ENCODE measurements at regions not wholly inside any gene's neighbourhood (a gene's known extent, or its start where the extent isn't known, plus 50 kb on each side); places are given as distances from the start of the nearest gene placed in this dataset.

- no peak for TF ChIP-seq CTCF (IDR thresholded peaks at IDR 0.05; ENCODE audit: partially characterized antibody, unreplicated experiment)
- H3K4me3 Mint-ChIP-seq (ENCODE audit: unreplicated experiment), result no peak overlapping the region
- no peak for DNase-seq
- H3K36me3 Mint-ChIP-seq (ENCODE audit: unreplicated experiment), result no peaks in the 10 kb centered on the region
- H3K27me3 Mint-ChIP-seq (ENCODE audit: unreplicated experiment), result peaks cover 4% of the 10 kb centered on the region
- H3K9me3 Mint-ChIP-seq (ENCODE audit: unreplicated experiment), result peaks cover 2% of the 10 kb centered on the region
- no peak overlapping the region for H3K27ac Mint-ChIP-seq (ENCODE audit: unreplicated experiment)
- H3K4me1 Mint-ChIP-seq (ENCODE audit: low read depth, unreplicated experiment), result no peaks in the 10 kb centered on the region
Measured at GRCh38 chrX:97806238-97806637, 922.5 kb downstream of the RPA4 start.

GRCh38 chrX:97806946-97807345, 923.2 kb downstream of the RPA4 start:
- peaks cover 2% of the 10 kb centered on the region for H3K9me3 Mint-ChIP-seq (ENCODE audit: unreplicated experiment)
- H3K27me3 Mint-ChIP-seq (ENCODE audit: unreplicated experiment), result peaks cover 2% of the 10 kb centered on the region
- TF ChIP-seq CTCF (IDR thresholded peaks at IDR 0.05; ENCODE audit: partially characterized antibody, unreplicated experiment), result no peak
- no peaks in the 10 kb centered on the region for H3K36me3 Mint-ChIP-seq (ENCODE audit: unreplicated experiment)
- no peak for DNase-seq
- H3K27ac Mint-ChIP-seq (ENCODE audit: unreplicated experiment), result no peak overlapping the region
- no peak overlapping the region for H3K4me3 Mint-ChIP-seq (ENCODE audit: unreplicated experiment)
- H3K4me1 Mint-ChIP-seq (ENCODE audit: low read depth, unreplicated experiment), result no peaks in the 10 kb centered on the region

- Mint-ChIP-seq H3K4me3 (ENCODE audit: unreplicated experiment) (no peak overlapping the region), H3K27ac (ENCODE audit: unreplicated experiment) (no peak overlapping the region), H3K27me3 (ENCODE audit: unreplicated experiment) (no peaks in the 10 kb centered on the region), H3K4me1 (ENCODE audit: low read depth, unreplicated experiment) (no peaks in the 10 kb centered on the region), H3K9me3 (ENCODE audit: unreplicated experiment) (no peaks in the 10 kb centered on the region), H3K36me3 (ENCODE audit: unreplicated experiment) (no peaks in the 10 kb centered on the region)
- no peak for TF ChIP-seq CTCF (IDR thresholded peaks at IDR 0.05; ENCODE audit: partially characterized antibody, unreplicated experiment)
- DNase-seq, result no peak
Measured at GRCh38 chrX:97820170-97820569, 936.5 kb downstream of the RPA4 start.

- Mint-ChIP-seq H3K9me3 (ENCODE audit: unreplicated experiment) (no peaks in the 10 kb centered on the region), H3K36me3 (ENCODE audit: unreplicated experiment) (no peaks in the 10 kb centered on the region), H3K27ac (ENCODE audit: unreplicated experiment) (no peak overlapping the region), H3K4me1 (ENCODE audit: low read depth, unreplicated experiment) (no peaks in the 10 kb centered on the region), H3K27me3 (ENCODE audit: unreplicated experiment) (no peaks in the 10 kb centered on the region), H3K4me3 (ENCODE audit: unreplicated experiment) (no peak overlapping the region)
- no peak for TF ChIP-seq CTCF (IDR thresholded peaks at IDR 0.05; ENCODE audit: partially characterized antibody, unreplicated experiment)
- DNase-seq, result no peak
Measured at GRCh38 chrX:97828471-97828870, 944.8 kb downstream of the RPA4 start.

- Mint-ChIP-seq H3K9me3 (ENCODE audit: unreplicated experiment) (no peaks in the 10 kb centered on the region), H3K27ac (ENCODE audit: unreplicated experiment) (no peak overlapping the region), H3K27me3 (ENCODE audit: unreplicated experiment) (peaks cover 1% of the 10 kb centered on the region), H3K4me3 (ENCODE audit: unreplicated experiment) (no peak overlapping the region), H3K4me1 (ENCODE audit: low read depth, unreplicated experiment) (no peaks in the 10 kb centered on the region), H3K36me3 (ENCODE audit: unreplicated experiment) (no peaks in the 10 kb centered on the region)
- DNase-seq, result no peak
- no peak for TF ChIP-seq CTCF (IDR thresholded peaks at IDR 0.05; ENCODE audit: partially characterized antibody, unreplicated experiment)
Measured at GRCh38 chrX:97835969-97836368, 952.3 kb downstream of the RPA4 start.

All from glutamatergic neuron (in vitro differentiated cells).